Bronchial epithelial cell (primary cell): ENCODE measurements at regions not wholly inside any gene's neighbourhood (a gene's known extent, or its start where the extent isn't known, plus 50 kb on each side); places are given as distances from the start of the nearest gene placed in this dataset.

Experiments
- DNase-seq: peaks from one replicate; pipeline ENCODE4 v3.0.0-alpha.2; 2010; ENCODE audit warnings: low read depth
- FAIRE-seq: peaks from 2 replicates; lab custom pipeline; 2011; peaks lifted over from hg19 to GRCh38; lab: Jason Lieb, UNC
- H3K27me3 ChIP-seq: 2 replicates; pipeline ENCODE4 v1.5.1; 2011; ENCODE audit warnings: low read length; ENCODE audit not compliant: control insufficient read depth, insufficient read depth
- H3K36me3 ChIP-seq: 2 replicates; pipeline ENCODE4 v1.5.1; 2011; ENCODE audit warnings: low read length; ENCODE audit not compliant: control insufficient read depth, insufficient read depth
- H3K4me3 ChIP-seq: 2 replicates; pipeline ENCODE4 v1.5.1; 2011; ENCODE audit warnings: mild to moderate bottlenecking, low read depth, low read length, control low read depth
- TF ChIP-seq, protein P1 (sequence below): IDR thresholded peaks from 2 replicates; pipeline ENCODE4 v1.5.1; 2011; ENCODE audit warnings: mild to moderate bottlenecking, moderate library complexity, low read length, control low read depth, inconsistent platforms; ENCODE audit not compliant: insufficient read depth, severe bottlenecking

- FAIRE-seq (no peak), DNase-seq (no peak)
- Histone ChIP-seq H3K36me3 (no peaks in the 10 kb centered on the region), H3K27me3 (no peaks in the 10 kb centered on the region), H3K4me3 (no peak overlapping the region)
- TF ChIP-seq, protein P1, sequence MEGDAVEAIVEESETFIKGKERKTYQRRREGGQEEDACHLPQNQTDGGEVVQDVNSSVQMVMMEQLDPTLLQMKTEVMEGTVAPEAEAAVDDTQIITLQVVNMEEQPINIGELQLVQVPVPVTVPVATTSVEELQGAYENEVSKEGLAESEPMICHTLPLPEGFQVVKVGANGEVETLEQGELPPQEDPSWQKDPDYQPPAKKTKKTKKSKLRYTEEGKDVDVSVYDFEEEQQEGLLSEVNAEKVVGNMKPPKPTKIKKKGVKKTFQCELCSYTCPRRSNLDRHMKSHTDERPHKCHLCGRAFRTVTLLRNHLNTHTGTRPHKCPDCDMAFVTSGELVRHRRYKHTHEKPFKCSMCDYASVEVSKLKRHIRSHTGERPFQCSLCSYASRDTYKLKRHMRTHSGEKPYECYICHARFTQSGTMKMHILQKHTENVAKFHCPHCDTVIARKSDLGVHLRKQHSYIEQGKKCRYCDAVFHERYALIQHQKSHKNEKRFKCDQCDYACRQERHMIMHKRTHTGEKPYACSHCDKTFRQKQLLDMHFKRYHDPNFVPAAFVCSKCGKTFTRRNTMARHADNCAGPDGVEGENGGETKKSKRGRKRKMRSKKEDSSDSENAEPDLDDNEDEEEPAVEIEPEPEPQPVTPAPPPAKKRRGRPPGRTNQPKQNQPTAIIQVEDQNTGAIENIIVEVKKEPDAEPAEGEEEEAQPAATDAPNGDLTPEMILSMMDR, result no peak
Observed at GRCh38 chr1:191101960-191102359, 624.3 kb upstream of the BRINP3 start.

- no peak for DNase-seq
- Histone ChIP-seq H3K27me3 (no peaks in the 10 kb centered on the region), H3K36me3 (no peaks in the 10 kb centered on the region), H3K4me3 (no peak overlapping the region)
- TF ChIP-seq, protein P1, result no peak
- FAIRE-seq, result no peak
Observed at GRCh38 chr1:191125950-191126349, 648.3 kb upstream of the BRINP3 start.

GRCh38 chr1:191134796-191135195 lies 657.1 kb upstream of the BRINP3 start:
- no peak for FAIRE-seq
- no peak for DNase-seq
- H3K36me3 ChIP-seq, result no peaks in the 10 kb centered on the region
- H3K4me3 ChIP-seq, result no peak overlapping the region
- H3K27me3 ChIP-seq, result no peaks in the 10 kb centered on the region
- TF ChIP-seq, protein P1, result no peak

GRCh38 chr1:191140038-191140437 lies 662.4 kb upstream of the BRINP3 start:
- FAIRE-seq, result no peak
- Histone ChIP-seq H3K4me3 (no peak overlapping the region), H3K27me3 (no peaks in the 10 kb centered on the region), H3K36me3 (no peaks in the 10 kb centered on the region)
- TF ChIP-seq, protein P1, result no peak
- DNase-seq, result no peak

GRCh38 chr1:191142748-191143147 lies 665.1 kb upstream of the BRINP3 start:
- H3K27me3 ChIP-seq, result no peaks in the 10 kb centered on the region
- DNase-seq, result no peak
- TF ChIP-seq, protein P1, result no peak
- no peak overlapping the region for H3K4me3 ChIP-seq
- H3K36me3 ChIP-seq, result no peaks in the 10 kb centered on the region
- FAIRE-seq, result no peak

DNA sequence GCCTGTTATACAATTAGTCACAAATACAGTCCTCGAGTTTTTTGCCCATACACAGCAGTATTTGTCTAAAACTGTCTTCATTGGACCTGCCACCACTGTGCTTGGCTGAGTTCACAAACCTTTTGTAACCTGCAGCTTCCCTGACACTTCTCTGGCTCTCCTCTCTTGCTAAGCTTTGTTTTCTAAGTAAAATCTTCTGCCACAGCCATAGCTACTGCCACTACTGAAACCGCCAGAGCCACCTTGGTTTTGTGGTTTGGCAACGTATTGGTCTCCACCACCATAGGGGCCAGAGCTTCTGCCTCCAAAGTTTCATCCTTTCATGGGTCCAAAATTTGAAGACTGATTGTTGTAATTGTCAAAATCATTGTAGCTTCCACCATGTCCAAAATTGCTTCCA lies 668.2 kb upstream of the BRINP3 start:
- FAIRE-seq, result no peak
- Histone ChIP-seq H3K27me3 (no peaks in the 10 kb centered on the region), H3K4me3 (no peak overlapping the region), H3K36me3 (no peaks in the 10 kb centered on the region)
- TF ChIP-seq, protein P1, result no peak
- no peak for DNase-seq
